ENCODE measurements at regions not wholly inside any gene's neighbourhood (a gene's known extent, or its start where the extent isn't known, plus 50 kb on each side); places are given as distances from the start of the nearest gene placed in this dataset.

GRCh38 chr10:14435976-14436632 is 105.4 kb upstream of the FRMD4A start:
- Histone ChIP-seq H3K27me3 (ENCODE audit: control insufficient read depth in 4 of 4, insufficient read depth in 4 of 4, low read length in 3 of 4) (peaks cover 0 to 8% (median 0%) of the 10 kb centered on the region in 4 donors), H3K4me3 (ENCODE audit: low read depth in 1 of 3, low read length in 3 of 3) (no peak overlapping the region), H3K4me1 (ENCODE audit: control insufficient read depth in 4 of 4, insufficient read depth in 4 of 4, low read length in 3 of 4) (no peaks in the 10 kb centered on the region), H3K9me3 (ENCODE audit: control insufficient read depth in 4 of 4, low read length in 3 of 4) (no peaks in the 10 kb centered on the region), H3K9ac (ENCODE audit: low read depth in 1 of 2, low read length in 2 of 2) (no peak overlapping the region), H3K27ac (ENCODE audit: low read depth in 1 of 2, low read length in 2 of 2) (no peak overlapping the region), H3K36me3 (ENCODE audit: control insufficient read depth in 4 of 4, insufficient read depth in 3 of 4, low read depth in 1 of 4, low read length in 3 of 4) (no peaks in the 10 kb centered on the region)
- TF ChIP-seq EGR1 (IDR thresholded peaks at IDR 0.05; ENCODE audit: low read depth in 2 of 2) (no peak), JUND (IDR thresholded peaks at IDR 0.05) (no peak), HNF4G (IDR thresholded peaks at IDR 0.05) (no peak), RXRA (IDR thresholded peaks at IDR 0.05) (no peak), NR2F2 (IDR thresholded peaks at IDR 0.05) (no peak), YY1 (IDR thresholded peaks at IDR 0.05) (no peak), HNF4A (conservative IDR thresholded peaks at IDR 0.05) (no peak), SP1 (IDR thresholded peaks at IDR 0.05) (no peak), FOXA2 (IDR thresholded peaks at IDR 0.05) (no peak), MAX (IDR thresholded peaks at IDR 0.05) (no peak), RAD21 (IDR thresholded peaks at IDR 0.05) (no peak), TAF1 (conservative IDR thresholded peaks at IDR 0.05) (no peak), GABPA (IDR thresholded peaks at IDR 0.05 in 1 of 2, conservative IDR thresholded peaks at IDR 0.05 in 1 of 2) (no peak)
- TF ChIP-seq, protein P1, sequence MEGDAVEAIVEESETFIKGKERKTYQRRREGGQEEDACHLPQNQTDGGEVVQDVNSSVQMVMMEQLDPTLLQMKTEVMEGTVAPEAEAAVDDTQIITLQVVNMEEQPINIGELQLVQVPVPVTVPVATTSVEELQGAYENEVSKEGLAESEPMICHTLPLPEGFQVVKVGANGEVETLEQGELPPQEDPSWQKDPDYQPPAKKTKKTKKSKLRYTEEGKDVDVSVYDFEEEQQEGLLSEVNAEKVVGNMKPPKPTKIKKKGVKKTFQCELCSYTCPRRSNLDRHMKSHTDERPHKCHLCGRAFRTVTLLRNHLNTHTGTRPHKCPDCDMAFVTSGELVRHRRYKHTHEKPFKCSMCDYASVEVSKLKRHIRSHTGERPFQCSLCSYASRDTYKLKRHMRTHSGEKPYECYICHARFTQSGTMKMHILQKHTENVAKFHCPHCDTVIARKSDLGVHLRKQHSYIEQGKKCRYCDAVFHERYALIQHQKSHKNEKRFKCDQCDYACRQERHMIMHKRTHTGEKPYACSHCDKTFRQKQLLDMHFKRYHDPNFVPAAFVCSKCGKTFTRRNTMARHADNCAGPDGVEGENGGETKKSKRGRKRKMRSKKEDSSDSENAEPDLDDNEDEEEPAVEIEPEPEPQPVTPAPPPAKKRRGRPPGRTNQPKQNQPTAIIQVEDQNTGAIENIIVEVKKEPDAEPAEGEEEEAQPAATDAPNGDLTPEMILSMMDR (IDR thresholded peaks at IDR 0.05; ENCODE audit: low read depth, low read length, missing input control), result no peak
- TF ChIP-seq, protein P2, sequence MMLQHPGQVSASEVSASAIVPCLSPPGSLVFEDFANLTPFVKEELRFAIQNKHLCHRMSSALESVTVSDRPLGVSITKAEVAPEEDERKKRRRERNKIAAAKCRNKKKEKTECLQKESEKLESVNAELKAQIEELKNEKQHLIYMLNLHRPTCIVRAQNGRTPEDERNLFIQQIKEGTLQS (IDR thresholded peaks at IDR 0.05), result no peak
- TF ChIP-seq, protein P3, sequence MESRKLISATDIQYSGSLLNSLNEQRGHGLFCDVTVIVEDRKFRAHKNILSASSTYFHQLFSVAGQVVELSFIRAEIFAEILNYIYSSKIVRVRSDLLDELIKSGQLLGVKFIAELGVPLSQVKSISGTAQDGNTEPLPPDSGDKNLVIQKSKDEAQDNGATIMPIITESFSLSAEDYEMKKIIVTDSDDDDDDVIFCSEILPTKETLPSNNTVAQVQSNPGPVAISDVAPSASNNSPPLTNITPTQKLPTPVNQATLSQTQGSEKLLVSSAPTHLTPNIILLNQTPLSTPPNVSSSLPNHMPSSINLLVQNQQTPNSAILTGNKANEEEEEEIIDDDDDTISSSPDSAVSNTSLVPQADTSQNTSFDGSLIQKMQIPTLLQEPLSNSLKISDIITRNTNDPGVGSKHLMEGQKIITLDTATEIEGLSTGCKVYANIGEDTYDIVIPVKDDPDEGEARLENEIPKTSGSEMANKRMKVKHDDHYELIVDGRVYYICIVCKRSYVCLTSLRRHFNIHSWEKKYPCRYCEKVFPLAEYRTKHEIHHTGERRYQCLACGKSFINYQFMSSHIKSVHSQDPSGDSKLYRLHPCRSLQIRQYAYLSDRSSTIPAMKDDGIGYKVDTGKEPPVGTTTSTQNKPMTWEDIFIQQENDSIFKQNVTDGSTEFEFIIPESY (IDR thresholded peaks at IDR 0.05), result no peak
- TF ChIP-seq, protein P4, sequence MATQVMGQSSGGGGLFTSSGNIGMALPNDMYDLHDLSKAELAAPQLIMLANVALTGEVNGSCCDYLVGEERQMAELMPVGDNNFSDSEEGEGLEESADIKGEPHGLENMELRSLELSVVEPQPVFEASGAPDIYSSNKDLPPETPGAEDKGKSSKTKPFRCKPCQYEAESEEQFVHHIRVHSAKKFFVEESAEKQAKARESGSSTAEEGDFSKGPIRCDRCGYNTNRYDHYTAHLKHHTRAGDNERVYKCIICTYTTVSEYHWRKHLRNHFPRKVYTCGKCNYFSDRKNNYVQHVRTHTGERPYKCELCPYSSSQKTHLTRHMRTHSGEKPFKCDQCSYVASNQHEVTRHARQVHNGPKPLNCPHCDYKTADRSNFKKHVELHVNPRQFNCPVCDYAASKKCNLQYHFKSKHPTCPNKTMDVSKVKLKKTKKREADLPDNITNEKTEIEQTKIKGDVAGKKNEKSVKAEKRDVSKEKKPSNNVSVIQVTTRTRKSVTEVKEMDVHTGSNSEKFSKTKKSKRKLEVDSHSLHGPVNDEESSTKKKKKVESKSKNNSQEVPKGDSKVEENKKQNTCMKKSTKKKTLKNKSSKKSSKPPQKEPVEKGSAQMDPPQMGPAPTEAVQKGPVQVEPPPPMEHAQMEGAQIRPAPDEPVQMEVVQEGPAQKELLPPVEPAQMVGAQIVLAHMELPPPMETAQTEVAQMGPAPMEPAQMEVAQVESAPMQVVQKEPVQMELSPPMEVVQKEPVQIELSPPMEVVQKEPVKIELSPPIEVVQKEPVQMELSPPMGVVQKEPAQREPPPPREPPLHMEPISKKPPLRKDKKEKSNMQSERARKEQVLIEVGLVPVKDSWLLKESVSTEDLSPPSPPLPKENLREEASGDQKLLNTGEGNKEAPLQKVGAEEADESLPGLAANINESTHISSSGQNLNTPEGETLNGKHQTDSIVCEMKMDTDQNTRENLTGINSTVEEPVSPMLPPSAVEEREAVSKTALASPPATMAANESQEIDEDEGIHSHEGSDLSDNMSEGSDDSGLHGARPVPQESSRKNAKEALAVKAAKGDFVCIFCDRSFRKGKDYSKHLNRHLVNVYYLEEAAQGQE (IDR thresholded peaks at IDR 0.05), result no peak
- no peak for DNase-seq (ENCODE audit: low spot score)
- WGBS, result 71% methylated on average over 7 of the region's 7 CpGs
